ENCODE measurements at regions not wholly inside any gene's neighbourhood (a gene's known extent, or its start where the extent isn't known, plus 50 kb on each side); places are given as distances from the start of the nearest gene placed in this dataset.

GRCh38 chr18:73590950-73591349 lies 556.7 kb downstream of the FBXO15 start:
- Histone ChIP-seq H3K27ac (ENCODE audit: low read depth, low read length) (no peak overlapping the region), H4K8ac (ENCODE audit: low read depth, low read length) (no peak overlapping the region), H2BK5ac (ENCODE audit: low read depth, low read length, poor library complexity) (no peak overlapping the region), H3K14ac (ENCODE audit: low read length) (no peak overlapping the region), H2BK12ac (ENCODE audit: low read length) (no peak overlapping the region), H2AK5ac (ENCODE audit: low read length) (no peak overlapping the region), H3K4me2 (ENCODE audit: low read length) (no peak overlapping the region), H3K4me3 (ENCODE audit: low read depth, low read length) (no peak overlapping the region), H3K27me3 (ENCODE audit: insufficient read depth, low read length) (no peaks in the 10 kb centered on the region), H3K79me1 (ENCODE audit: low read length) (no peaks in the 10 kb centered on the region), H4K12ac (ENCODE audit: low read depth, low read length) (no peak overlapping the region), H4K91ac (ENCODE audit: low read depth, low read length) (no peak overlapping the region), H3K79me2 (ENCODE audit: control insufficient read depth, insufficient read depth, low read length, poor library complexity) (no peaks in the 10 kb centered on the region), H3K9me3 (ENCODE audit: insufficient read depth, low read depth, low read length) (no peaks in the 10 kb centered on the region), H3K4ac (ENCODE audit: low read depth, low read length) (no peak overlapping the region), H2BK120ac (ENCODE audit: insufficient read depth, low read length, poor library complexity) (no peak overlapping the region), H3K18ac (ENCODE audit: low read length) (no peak overlapping the region), H3K9ac (ENCODE audit: low read length) (no peak overlapping the region), H3K4me1 (ENCODE audit: control insufficient read depth in 1 of 2, insufficient read depth in 2 of 2, low read length in 2 of 2) (no peaks in the 10 kb centered on the region), H3K23ac (ENCODE audit: low read length) (no peak overlapping the region), H2AFZ (ENCODE audit: insufficient read depth, low read length, poor library complexity) (no peak overlapping the region), H3K36me3 (ENCODE audit: control insufficient read depth in 1 of 2, insufficient read depth in 2 of 2, low read length in 2 of 2) (no peaks in the 10 kb centered on the region)
- no CpG with 5 or more reads among the region's 4 CpGs for WGBS (ENCODE audit: extremely low coverage, insufficient coverage, insufficient read length)
- DNase-seq: no peak

- H3K27me3 ChIP-seq (ENCODE audit: insufficient read depth, low read length): no peaks in the 10 kb centered on the region
- no peak overlapping the region for H3K9ac ChIP-seq (ENCODE audit: low read length)
- no peak overlapping the region for H2BK120ac ChIP-seq (ENCODE audit: insufficient read depth, low read length, poor library complexity)
- no peak overlapping the region for H3K18ac ChIP-seq (ENCODE audit: low read length)
- no peak overlapping the region for H4K8ac ChIP-seq (ENCODE audit: low read depth, low read length)
- H2BK12ac ChIP-seq (ENCODE audit: low read length): no peak overlapping the region
- no peak overlapping the region for H3K23ac ChIP-seq (ENCODE audit: low read length)
- H3K4me1 ChIP-seq (ENCODE audit: control insufficient read depth in 1 of 2, insufficient read depth in 2 of 2, low read length in 2 of 2): no peaks in the 10 kb centered on the region
- no peaks in the 10 kb centered on the region for H3K9me3 ChIP-seq (ENCODE audit: insufficient read depth, low read depth, low read length)
- no peak overlapping the region for H3K4me3 ChIP-seq (ENCODE audit: low read depth, low read length)
- no peak overlapping the region for H4K12ac ChIP-seq (ENCODE audit: low read depth, low read length)
- no peak for DNase-seq
- H3K4ac ChIP-seq (ENCODE audit: low read depth, low read length): no peak overlapping the region
- no peak overlapping the region for H2AK5ac ChIP-seq (ENCODE audit: low read length)
- H3K79me1 ChIP-seq (ENCODE audit: low read length): no peaks in the 10 kb centered on the region
- no peak overlapping the region for H4K91ac ChIP-seq (ENCODE audit: low read depth, low read length)
- no peak overlapping the region for H2BK5ac ChIP-seq (ENCODE audit: low read depth, low read length, poor library complexity)
- H3K4me2 ChIP-seq (ENCODE audit: low read length): no peak overlapping the region
- no peak overlapping the region for H2AFZ ChIP-seq (ENCODE audit: insufficient read depth, low read length, poor library complexity)
- no peaks in the 10 kb centered on the region for H3K36me3 ChIP-seq (ENCODE audit: control insufficient read depth in 1 of 2, insufficient read depth in 2 of 2, low read length in 2 of 2)
- no peaks in the 10 kb centered on the region for H3K79me2 ChIP-seq (ENCODE audit: control insufficient read depth, insufficient read depth, low read length, poor library complexity)
- no peak overlapping the region for H3K14ac ChIP-seq (ENCODE audit: low read length)
- H3K27ac ChIP-seq (ENCODE audit: low read depth, low read length): no peak overlapping the region
Measured at GRCh38 chr18:73579698-73580097, 567.9 kb downstream of the FBXO15 start.

GRCh38 chr18:73577365-73577764 lies 570.3 kb downstream of the FBXO15 start:
- Histone ChIP-seq H3K23ac (ENCODE audit: low read length) (no peak overlapping the region), H3K4me2 (ENCODE audit: low read length) (no peak overlapping the region), H3K9me3 (ENCODE audit: insufficient read depth, low read depth, low read length) (no peaks in the 10 kb centered on the region), H2BK120ac (ENCODE audit: insufficient read depth, low read length, poor library complexity) (no peak overlapping the region), H3K4me3 (ENCODE audit: low read depth, low read length) (no peak overlapping the region), H2AK5ac (ENCODE audit: low read length) (no peak overlapping the region), H4K12ac (ENCODE audit: low read depth, low read length) (no peak overlapping the region), H3K9ac (ENCODE audit: low read length) (no peak overlapping the region), H3K79me2 (ENCODE audit: control insufficient read depth, insufficient read depth, low read length, poor library complexity) (no peaks in the 10 kb centered on the region), H3K4ac (ENCODE audit: low read depth, low read length) (no peak overlapping the region), H3K27me3 (ENCODE audit: insufficient read depth, low read length) (no peaks in the 10 kb centered on the region), H2BK12ac (ENCODE audit: low read length) (no peak overlapping the region), H3K18ac (ENCODE audit: low read length) (no peak overlapping the region), H2BK5ac (ENCODE audit: low read depth, low read length, poor library complexity) (no peak overlapping the region), H3K4me1 (ENCODE audit: control insufficient read depth in 1 of 2, insufficient read depth in 2 of 2, low read length in 2 of 2) (no peaks in the 10 kb centered on the region), H3K14ac (ENCODE audit: low read length) (no peak overlapping the region), H3K36me3 (ENCODE audit: control insufficient read depth in 1 of 2, insufficient read depth in 2 of 2, low read length in 2 of 2) (no peaks in the 10 kb centered on the region), H2AFZ (ENCODE audit: insufficient read depth, low read length, poor library complexity) (no peak overlapping the region), H4K91ac (ENCODE audit: low read depth, low read length) (no peak overlapping the region), H3K79me1 (ENCODE audit: low read length) (no peaks in the 10 kb centered on the region), H3K27ac (ENCODE audit: low read depth, low read length) (no peak overlapping the region), H4K8ac (ENCODE audit: low read depth, low read length) (no peak overlapping the region)
- no peak for DNase-seq
- no CpG with 5 or more reads among the region's 1 CpG for WGBS (ENCODE audit: extremely low coverage, insufficient coverage, insufficient read length)

GRCh38 chr18:73563901-73564472 lies 583.6 kb downstream of the FBXO15 start:
- H3K4me1 ChIP-seq (ENCODE audit: control insufficient read depth in 1 of 2, insufficient read depth in 2 of 2, low read length in 2 of 2): no peaks in the 10 kb centered on the region
- no peaks in the 10 kb centered on the region for H3K27me3 ChIP-seq (ENCODE audit: insufficient read depth, low read length)
- H2BK12ac ChIP-seq (ENCODE audit: low read length): no peak overlapping the region
- H4K8ac ChIP-seq (ENCODE audit: low read depth, low read length): no peak overlapping the region
- no peak overlapping the region for H2BK5ac ChIP-seq (ENCODE audit: low read depth, low read length, poor library complexity)
- H2AFZ ChIP-seq (ENCODE audit: insufficient read depth, low read length, poor library complexity): no peak overlapping the region
- no peak overlapping the region for H3K23ac ChIP-seq (ENCODE audit: low read length)
- H3K9ac ChIP-seq (ENCODE audit: low read length): no peak overlapping the region
- no peaks in the 10 kb centered on the region for H3K79me2 ChIP-seq (ENCODE audit: control insufficient read depth, insufficient read depth, low read length, poor library complexity)
- H3K9me3 ChIP-seq (ENCODE audit: insufficient read depth, low read depth, low read length): no peaks in the 10 kb centered on the region
- no peak overlapping the region for H3K4me2 ChIP-seq (ENCODE audit: low read length)
- H3K18ac ChIP-seq (ENCODE audit: low read length): no peak overlapping the region
- no peak overlapping the region for H3K4ac ChIP-seq (ENCODE audit: low read depth, low read length)
- H2BK120ac ChIP-seq (ENCODE audit: insufficient read depth, low read length, poor library complexity): no peak overlapping the region
- peak in 1 of 2 donors; percentile 34 for DNase-seq
- no peaks in the 10 kb centered on the region for H3K79me1 ChIP-seq (ENCODE audit: low read length)
- no peak overlapping the region for H3K27ac ChIP-seq (ENCODE audit: low read depth, low read length)
- no peak overlapping the region for H4K91ac ChIP-seq (ENCODE audit: low read depth, low read length)
- H3K4me3 ChIP-seq (ENCODE audit: low read depth, low read length): no peak overlapping the region
- H3K14ac ChIP-seq (ENCODE audit: low read length): no peak overlapping the region
- H2AK5ac ChIP-seq (ENCODE audit: low read length): no peak overlapping the region
- no peak overlapping the region for H4K12ac ChIP-seq (ENCODE audit: low read depth, low read length)
- no CpG with 5 or more reads among the region's 1 CpG for WGBS (ENCODE audit: extremely low coverage, insufficient coverage, insufficient read length)
- H3K36me3 ChIP-seq (ENCODE audit: control insufficient read depth in 1 of 2, insufficient read depth in 2 of 2, low read length in 2 of 2): no peaks in the 10 kb centered on the region

Data from trophoblast cell (in vitro differentiated cells and primary cell).